ENCODE measurements at regions not wholly inside any gene's neighbourhood (a gene's known extent, or its start where the extent isn't known, plus 50 kb on each side); places are given as distances from the start of the nearest gene placed in this dataset.

GRCh38 chr5:176180339-176180738 is 57.9 kb upstream of the SIMC1 start:
- H3K56ac ChIP-seq (ENCODE audit: insufficient read length, low read depth, low read length) = no peak overlapping the region
- Mint-ChIP-seq H3K4me3 (no peak overlapping the region), H3K27me3 (ENCODE audit: low read depth) (peaks cover 67% of the 10 kb centered on the region), H3K27ac (no peak overlapping the region), H3K36me3 (ENCODE audit: insufficient read depth in 1 of 3, low read depth in 3 of 3) (peaks cover 0 to 6% (median 5%) of the 10 kb centered on the region in 3 experiments; a peak in 4 of 7 replicates), H3K9me3 (peaks cover 6 to 8% of the 10 kb centered on the region in 2 experiments; a peak in 4 of 5 replicates), H3K4me1 (peaks cover 5% of the 10 kb centered on the region in 2 experiments)
- H2AFZ ChIP-seq (ENCODE audit: low read length) = no peak overlapping the region
- H3K23ac ChIP-seq (ENCODE audit: insufficient read length, low read depth, low read length) = no peak overlapping the region
- no peak overlapping the region for H2BK120ac ChIP-seq (ENCODE audit: low read depth, low read length, poor library complexity, severe bottlenecking)
- no peaks in the 10 kb centered on the region for H4K20me1 ChIP-seq (ENCODE audit: control insufficient read depth, insufficient read depth, insufficient read length)
- H2BK20ac ChIP-seq (ENCODE audit: low read depth, low read length, poor library complexity, severe bottlenecking) = no peak overlapping the region
- no peaks in the 10 kb centered on the region for H3K9me3 ChIP-seq (ENCODE audit: control insufficient read depth, low read depth, low read length)
- no peak overlapping the region for H2BK15ac ChIP-seq (ENCODE audit: low read depth, low read length)
- H3K79me1 ChIP-seq (ENCODE audit: insufficient read depth, low read depth, low read length, poor library complexity, severe bottlenecking) = no peaks in the 10 kb centered on the region
- no peak overlapping the region for H3K4ac ChIP-seq (ENCODE audit: low read depth, low read length)
- no peaks in the 10 kb centered on the region for H3K4me1 ChIP-seq (ENCODE audit: insufficient read depth, low read length)
- no peak overlapping the region for H3K9ac ChIP-seq (ENCODE audit: extremely low read depth, insufficient read length, low read length)
- no peaks in the 10 kb centered on the region; the same call in 1 of the 2 replicates for H3K27me3 ChIP-seq (ENCODE audit: insufficient read depth, low read length)
- H3T11ph ChIP-seq (ENCODE audit: low read length) = no peak overlapping the region
- no peak overlapping the region for H4K8ac ChIP-seq (replicated peaks; ENCODE audit: insufficient read length, low read depth, low read length)
- no peak overlapping the region for H3K18ac ChIP-seq (ENCODE audit: insufficient read length, low read depth, low read length)
- no peaks in the 10 kb centered on the region for H3K23me2 ChIP-seq (ENCODE audit: insufficient read length, low read depth, low read length, poor library complexity, severe bottlenecking)
- H3K4me2 ChIP-seq (ENCODE audit: insufficient read depth, insufficient read length, low read length) = no peak overlapping the region
- no peaks in the 10 kb centered on the region for H3K79me2 ChIP-seq (ENCODE audit: insufficient read depth, low read length)
- H2BK12ac ChIP-seq (ENCODE audit: insufficient read length, low read depth, low read length) = no peak overlapping the region
- no CpG with 5 or more reads among the region's 3 CpGs for WGBS (ENCODE audit: extremely low coverage, insufficient read length, low lambda C conversion rate)
- H3K14ac ChIP-seq (ENCODE audit: insufficient read depth, low read length) = no peak overlapping the region
- H4K91ac ChIP-seq (ENCODE audit: insufficient read length, low read depth, low read length) = no peak overlapping the region
- H2BK5ac ChIP-seq (ENCODE audit: insufficient read length, low read length) = no peak overlapping the region
- no peak for DNase-seq
- H4K5ac ChIP-seq (ENCODE audit: insufficient read length, low read depth, low read length) = no peak overlapping the region
- no peak for TF ChIP-seq CTCF (conservative IDR thresholded peaks at IDR 0.05)
- no peak overlapping the region for H2AK5ac ChIP-seq (ENCODE audit: insufficient read length, low read length)
- no peak overlapping the region for H3K27ac ChIP-seq (ENCODE audit: insufficient read length, low read depth, low read length)

Measured in H9 (cell line).